B cell (primary cell): ENCODE measurements at regions not wholly inside any gene's neighbourhood (a gene's known extent, or its start where the extent isn't known, plus 50 kb on each side); places are given as distances from the start of the nearest gene placed in this dataset.

Experiments
- ATAC-seq: fragments of 200-7000 bp; cut with Tn5 transposase; one replicate; pipeline ENCODE4 v1.10.0; 2021; ENCODE audit warnings: low read depth, mild to moderate bottlenecking, moderate number of reproducible peaks, moderate library complexity
- CTCF ChIA-PET: fragments of 350-600 bp; sonication (Branson Sonifier 250); formaldehyde crosslinking; loops from one replicate; lab custom pipeline; 2021; ENCODE audit warnings: antibody characterized with exemption, inconsistent platforms; lab: Charles Lee
- POLR2A ChIA-PET: fragments of 350-600 bp; sonication (Branson Sonifier 250); formaldehyde crosslinking; loops from one replicate; lab custom pipeline; 2021; ENCODE audit warnings: antibody characterized with exemption; lab: Charles Lee
- DNase-seq: peaks from one replicate; pipeline ENCODE4 v3.0.0; 2013
- H2AFZ ChIP-seq: 2 replicates; pipeline ENCODE4 v1.6.1; 2012; ENCODE audit warnings: mild to moderate bottlenecking, low read depth, low read length; ENCODE audit not compliant: insufficient read depth, poor library complexity, severe bottlenecking
- H3K27ac ChIP-seq, 2 donors: 1 replicate in 1 of 2; 2 replicates in 1 of 2; pipeline ENCODE4 v1.5.1; 2012 to 2013; ENCODE audit warnings: low read length in 2 of 2, mild to moderate bottlenecking in 2 of 2, moderate library complexity in 1 of 2
- H3K27me3 ChIP-seq, 4 experiments: fragments of 200-600 bp in 1 of 4; sonication (generic) in 1 of 4; replicated peaks in 1 of 4; 1 replicate in 2 of 4; 2 replicates in 2 of 4; pipeline versions ENCODE4 v1.6.1 to v1.7.0; 2013 to 2016; ENCODE audit warnings: low read length in 3 of 4, mild to moderate bottlenecking in 2 of 4, mixed read lengths in 1 of 4, moderate library complexity in 1 of 4; ENCODE audit not compliant: insufficient read depth in 4 of 4, control insufficient read depth in 3 of 4; ENCODE audit errors: control extremely low read depth in 1 of 4
- H3K36me3 ChIP-seq, 2 experiments: replicated peaks in 1 of 2; 1 replicate in 1 of 2; 2 replicates in 1 of 2; pipeline versions ENCODE4 v1.6.1 to v1.7.1; 2013; ENCODE audit warnings: low read length in 1 of 2; ENCODE audit not compliant: insufficient read depth in 2 of 2, control insufficient read depth in 1 of 2; ENCODE audit errors: control extremely low read depth in 1 of 2, extremely low read depth in 1 of 2
- H3K4me1 ChIP-seq, 2 donors: fragments of 200-600 bp in 1 of 2; sonication (generic) in 1 of 2; 1 replicate in 1 of 2; 2 replicates in 1 of 2; pipeline versions ENCODE4 v1.5.1 to v1.6.1; 2013 to 2017; ENCODE audit warnings: low read length in 2 of 2; ENCODE audit not compliant: control insufficient read depth in 2 of 2, insufficient read depth in 2 of 2
- H3K4me2 ChIP-seq: replicated peaks from 2 replicates; pipeline ENCODE3; 2012; ENCODE audit warnings: mild to moderate bottlenecking, low read depth, low read length; ENCODE audit not compliant: poor library complexity, severe bottlenecking
- H3K4me3 ChIP-seq, 5 experiments: fragments of 200-600 bp in 1 of 5; sonication (generic) in 1 of 5; 1 replicate in 3 of 5; 2 replicates in 2 of 5; pipeline versions ENCODE4 v1.5.1 to v1.7.0; 2011 to 2016; ENCODE audit warnings: low read length in 4 of 5, mild to moderate bottlenecking in 4 of 5, low read depth in 2 of 5, control low read depth in 1 of 5, moderate library complexity in 1 of 5; ENCODE audit not compliant: insufficient read depth in 1 of 5; ENCODE audit errors: control extremely low read depth in 1 of 5, extremely low read depth in 1 of 5
- H3K79me2 ChIP-seq: fragments of 200-600 bp; sonication (generic); one replicate; pipeline ENCODE4 v1.6.0; 2016; ENCODE audit warnings: low read length; ENCODE audit not compliant: control insufficient read depth, insufficient read depth
- H3K9ac ChIP-seq: fragments of 200-600 bp; sonication (generic); 2 replicates; pipeline ENCODE4 v1.6.1; 2017; ENCODE audit warnings: mild to moderate bottlenecking, low read length, moderate library complexity
- H3K9me3 ChIP-seq, 3 donors: one replicate each; pipeline versions ENCODE4 v1.6.1 to v1.7.1; 2013; ENCODE audit warnings: low read length in 2 of 3; ENCODE audit not compliant: control insufficient read depth in 2 of 3, insufficient read depth in 1 of 3; ENCODE audit errors: control extremely low read depth in 1 of 3
- H4K20me1 ChIP-seq: 2 replicates; pipeline ENCODE4 v1.6.0; 2012; ENCODE audit warnings: mild to moderate bottlenecking, low read length; ENCODE audit not compliant: insufficient read depth, control insufficient read depth, poor library complexity, severe bottlenecking
- H3K27ac Mint-ChIP-seq: one replicate; pipeline ENCODE4 v1.8.0; 2021; ENCODE audit warnings: mixed read lengths
- H3K27me3 Mint-ChIP-seq: one replicate; pipeline ENCODE4 v1.8.0; 2021; ENCODE audit warnings: mixed read lengths
- H3K4me1 Mint-ChIP-seq: one replicate; pipeline ENCODE4 v1.8.0; 2021; ENCODE audit warnings: mixed read lengths
- H3K4me3 Mint-ChIP-seq: one replicate; pipeline ENCODE4 v1.8.0; 2021; ENCODE audit warnings: mixed read lengths
- H3K9me3 Mint-ChIP-seq: one replicate; pipeline ENCODE4 v1.8.0; 2022; ENCODE audit warnings: mixed read lengths; ENCODE audit not compliant: insufficient read depth
- EZH2 ChIP-seq: IDR thresholded peaks from 2 replicates; pipeline ENCODE4 v1.6.1; 2012; ENCODE audit warnings: borderline replicate concordance, low read depth, mild to moderate bottlenecking, moderate library complexity, low read length; ENCODE audit not compliant: insufficient read depth, poor library complexity, severe bottlenecking
- WGBS: methylation state at CpG from one replicate; pipeline ENCODE4 v1.1.5; 2013; ENCODE audit warnings: missing lambda C conversion rate; ENCODE audit not compliant: insufficient coverage; 5-methylcytosine and 5-hydroxymethylcytosine counted together
- intact Hi-C: fragments of 100-400 bp; cut with micrococcal nuclease; formaldehyde crosslinking; loops from one replicate; pipeline ENCODE4 v1.10.0; 2022
- TF ChIP-seq, protein P1 (sequence below): fragments of 200-600 bp; IDR thresholded peaks from one replicate; pipeline ENCODE4 v1.8.0; 2022; ENCODE audit warnings: antibody characterized with exemption, mild to moderate bottlenecking

DNA sequence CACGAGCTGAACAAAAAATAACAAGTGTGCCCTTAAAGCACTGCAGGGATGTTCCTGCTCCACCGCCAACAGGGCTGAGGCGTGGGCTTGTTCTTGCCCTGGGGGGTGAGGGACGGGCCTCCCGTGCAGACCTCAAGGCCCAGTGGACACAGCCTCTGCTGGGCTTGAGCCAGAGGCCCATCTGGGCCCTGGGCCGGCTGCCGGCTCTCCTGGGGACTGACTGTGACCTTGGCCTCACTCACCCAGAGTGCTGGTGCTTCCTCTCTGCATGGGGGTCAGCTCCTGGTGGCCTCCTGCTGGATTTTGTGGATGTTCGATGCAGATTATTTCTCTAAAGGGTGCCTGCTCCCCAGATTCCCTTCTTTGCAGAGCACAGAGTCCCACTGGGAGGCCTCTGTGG lies 54.2 kb upstream of the CDR2 start:
- Histone ChIP-seq H3K36me3 (peaks cover 0 to 33% of the 10 kb centered on the region in 2 experiments), H3K79me2 (no peaks in the 10 kb centered on the region), H3K27me3 (no peaks in the 10 kb centered on the region), H3K27ac (no peak overlapping the region), H4K20me1 (no peaks in the 10 kb centered on the region), H3K9me3 (no peaks in the 10 kb centered on the region), H2AFZ (no peak overlapping the region), H3K9ac (no peak overlapping the region), H3K4me1 (no peaks in the 10 kb centered on the region), H3K4me2 (no peak overlapping the region), H3K4me3 (no peak overlapping the region)
- no peaks in the 10 kb centered on the region for H3K27me3 Mint-ChIP-seq
- intact Hi-C loops, result no loop called here
- H3K4me3 Mint-ChIP-seq, result no peak overlapping the region
- no peak overlapping the region for H3K27ac Mint-ChIP-seq
- no peak for DNase-seq
- H3K9me3 Mint-ChIP-seq, result no peaks in the 10 kb centered on the region
- 85% methylated on average over 7 of the region's 8 CpGs for WGBS
- no peak for ATAC-seq
- no peaks in the 10 kb centered on the region for H3K4me1 Mint-ChIP-seq
- TF ChIP-seq, protein P1, sequence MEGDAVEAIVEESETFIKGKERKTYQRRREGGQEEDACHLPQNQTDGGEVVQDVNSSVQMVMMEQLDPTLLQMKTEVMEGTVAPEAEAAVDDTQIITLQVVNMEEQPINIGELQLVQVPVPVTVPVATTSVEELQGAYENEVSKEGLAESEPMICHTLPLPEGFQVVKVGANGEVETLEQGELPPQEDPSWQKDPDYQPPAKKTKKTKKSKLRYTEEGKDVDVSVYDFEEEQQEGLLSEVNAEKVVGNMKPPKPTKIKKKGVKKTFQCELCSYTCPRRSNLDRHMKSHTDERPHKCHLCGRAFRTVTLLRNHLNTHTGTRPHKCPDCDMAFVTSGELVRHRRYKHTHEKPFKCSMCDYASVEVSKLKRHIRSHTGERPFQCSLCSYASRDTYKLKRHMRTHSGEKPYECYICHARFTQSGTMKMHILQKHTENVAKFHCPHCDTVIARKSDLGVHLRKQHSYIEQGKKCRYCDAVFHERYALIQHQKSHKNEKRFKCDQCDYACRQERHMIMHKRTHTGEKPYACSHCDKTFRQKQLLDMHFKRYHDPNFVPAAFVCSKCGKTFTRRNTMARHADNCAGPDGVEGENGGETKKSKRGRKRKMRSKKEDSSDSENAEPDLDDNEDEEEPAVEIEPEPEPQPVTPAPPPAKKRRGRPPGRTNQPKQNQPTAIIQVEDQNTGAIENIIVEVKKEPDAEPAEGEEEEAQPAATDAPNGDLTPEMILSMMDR, result no peak
- TF ChIP-seq EZH2, result no peak
- ChIA-PET POLR2A (no interaction called here), CTCF (no interaction called here)

DNA sequence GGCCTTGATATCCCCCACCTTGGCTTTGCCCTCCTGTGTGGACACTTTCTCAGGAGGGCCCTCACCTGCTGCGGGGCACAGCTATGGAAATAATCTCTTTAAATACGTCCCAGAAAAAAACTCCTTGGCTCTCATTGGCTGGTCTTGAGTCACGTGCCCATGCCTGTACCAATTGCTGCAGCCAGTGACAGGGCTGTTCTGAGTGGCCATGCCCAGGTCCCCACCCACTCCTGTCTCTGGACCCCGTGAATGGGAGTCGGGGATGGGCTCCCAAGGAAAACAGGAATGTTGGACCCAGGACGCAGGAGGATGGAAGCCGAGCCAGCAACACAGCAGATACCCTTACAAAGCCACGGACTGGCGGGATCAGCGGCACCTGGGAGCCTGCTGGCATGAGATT lies 53.1 kb upstream of the CDR2 start:
- Histone ChIP-seq H2AFZ (no peak overlapping the region), H3K79me2 (no peaks in the 10 kb centered on the region), H3K4me2 (no peak overlapping the region), H3K36me3 (peaks cover 0 to 35% of the 10 kb centered on the region in 2 experiments), H3K27me3 (no peaks in the 10 kb centered on the region), H3K4me3 (no peak overlapping the region), H4K20me1 (no peaks in the 10 kb centered on the region), H3K9me3 (no peaks in the 10 kb centered on the region), H3K27ac (no peak overlapping the region), H3K4me1 (no peaks in the 10 kb centered on the region), H3K9ac (no peak overlapping the region)
- WGBS, result 98% methylated on average over 10 of the region's 10 CpGs
- TF ChIP-seq, protein P1, result no peak
- TF ChIP-seq EZH2, result no peak
- ChIA-PET POLR2A (no interaction called here), CTCF (no interaction called here)
- Mint-ChIP-seq H3K4me1 (no peaks in the 10 kb centered on the region), H3K27ac (no peak overlapping the region), H3K27me3 (no peaks in the 10 kb centered on the region), H3K4me3 (no peak overlapping the region), H3K9me3 (no peaks in the 10 kb centered on the region)
- ATAC-seq (no peak), DNase-seq (no peak)
- intact Hi-C loops, result no loop called here
